Right renal cortex interstitium (tissue), 3 donors: ENCODE measurements at regions not wholly inside any gene's neighbourhood (a gene's known extent, or its start where the extent isn't known, plus 50 kb on each side); places are given as distances from the start of the nearest gene placed in this dataset.

Experiments
- DNase-seq, 3 donors: peaks; one replicate each; pipeline ENCODE4 v3.0.0-alpha.2; 2013; ENCODE audit warnings: low read depth in 3 of 3, low spot score in 2 of 3

GRCh38 chr22:48953103-48953720 lies 874.5 kb downstream of the BRD1 start:
- no peak for DNase-seq

DNA sequence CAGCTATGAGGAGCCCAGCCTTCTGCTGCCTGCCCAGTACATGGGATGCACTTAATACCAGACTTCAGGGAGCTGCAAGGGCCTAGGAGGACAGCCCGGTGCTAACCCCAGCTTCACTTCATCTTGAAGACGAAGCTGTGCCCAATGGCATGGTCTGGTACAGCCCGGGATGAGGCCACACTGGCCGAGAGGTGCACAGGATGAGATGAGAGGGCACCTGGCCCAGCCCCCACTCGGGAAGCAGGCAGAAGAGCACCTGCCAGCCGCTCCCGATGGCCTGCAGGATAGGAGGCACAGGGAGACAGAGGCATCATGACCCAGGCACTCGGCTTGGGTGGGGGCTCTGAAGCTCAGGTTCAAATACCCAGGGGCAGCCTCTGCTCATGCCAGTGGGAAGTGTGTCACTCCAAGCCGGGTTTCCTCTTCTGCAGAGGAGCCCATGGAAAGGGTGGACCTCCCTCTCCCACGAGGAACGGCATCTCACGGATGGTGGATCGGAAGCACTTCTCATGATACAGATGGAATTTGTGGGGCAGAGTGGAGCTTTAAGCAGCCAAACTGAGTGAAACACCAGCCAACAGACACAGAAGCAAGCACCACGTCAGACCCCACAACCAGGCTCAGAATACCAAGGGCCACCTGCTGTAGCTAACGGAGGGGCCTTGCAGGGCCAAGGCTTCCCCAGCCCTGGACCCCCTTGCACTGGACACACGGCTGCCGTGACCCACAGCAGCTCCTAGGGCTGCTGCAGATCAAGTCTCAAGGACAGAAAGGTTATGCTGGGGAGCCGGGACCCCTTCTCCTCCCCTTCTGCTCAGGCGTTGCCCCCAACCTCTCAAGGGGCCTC lies 875.2 kb downstream of the BRD1 start:
- no peak for DNase-seq

DNA sequence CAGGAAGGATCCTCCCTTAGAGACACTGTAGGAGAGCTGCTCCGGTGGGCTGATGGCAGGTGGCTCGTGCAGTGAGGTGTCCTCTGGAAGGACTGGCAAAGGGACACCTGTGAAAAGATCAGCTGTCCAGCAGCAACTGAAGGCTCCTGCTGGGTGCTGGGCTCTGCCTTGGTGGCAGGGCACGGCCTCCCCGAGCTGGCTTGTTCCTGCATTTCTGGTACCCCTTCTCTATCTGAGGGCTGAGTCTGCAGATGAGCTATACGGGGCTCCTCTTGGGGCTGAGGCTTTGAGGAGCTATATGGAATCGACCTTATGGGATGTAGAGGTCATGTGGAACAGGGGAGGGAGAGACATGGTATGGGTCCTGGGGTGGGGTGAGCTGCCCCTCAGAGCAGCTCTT lies 875.8 kb downstream of the BRD1 start:
- no peak for DNase-seq

DNA sequence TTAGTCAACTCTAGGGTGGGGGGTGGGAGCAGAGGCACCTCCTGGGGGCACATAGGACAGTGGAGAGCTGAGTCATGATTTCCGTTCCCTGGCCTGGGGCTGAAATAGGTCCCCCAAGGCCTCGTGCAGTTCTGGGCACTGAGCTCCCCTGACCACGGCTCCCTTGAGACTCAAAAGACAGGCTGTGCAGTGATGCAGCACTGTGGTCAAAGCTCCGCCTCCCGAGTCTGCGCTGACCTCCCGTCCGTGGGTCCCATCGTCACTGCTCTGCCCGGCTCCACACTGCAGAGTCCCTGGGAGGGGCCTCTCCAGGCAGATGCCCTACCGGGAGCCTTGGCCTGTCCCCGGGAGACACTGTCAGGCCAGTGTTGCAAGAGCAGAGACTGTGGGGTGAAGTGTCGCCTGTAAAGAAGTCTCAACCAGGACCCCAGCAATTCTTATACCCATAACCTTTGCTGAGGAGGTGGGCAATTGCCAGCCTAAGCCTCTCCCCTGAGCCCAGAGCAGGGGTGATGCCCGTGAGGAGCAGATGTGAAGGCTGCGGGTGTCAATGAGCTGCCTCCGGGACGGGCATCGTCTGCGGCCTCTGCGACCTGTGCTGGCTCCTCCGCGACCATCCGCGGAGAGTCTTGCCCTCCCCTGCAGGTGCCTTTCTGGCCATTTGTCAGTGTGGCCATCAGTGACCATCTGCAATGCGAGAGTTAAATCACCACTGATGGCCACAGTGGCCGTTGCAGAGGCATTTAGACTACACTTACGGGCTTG lies 877.3 kb downstream of the BRD1 start:
- no peak for DNase-seq

- DNase-seq: no peak
Measured at GRCh38 chr22:48949375-48950149, 878.1 kb downstream of the BRD1 start.

DNA sequence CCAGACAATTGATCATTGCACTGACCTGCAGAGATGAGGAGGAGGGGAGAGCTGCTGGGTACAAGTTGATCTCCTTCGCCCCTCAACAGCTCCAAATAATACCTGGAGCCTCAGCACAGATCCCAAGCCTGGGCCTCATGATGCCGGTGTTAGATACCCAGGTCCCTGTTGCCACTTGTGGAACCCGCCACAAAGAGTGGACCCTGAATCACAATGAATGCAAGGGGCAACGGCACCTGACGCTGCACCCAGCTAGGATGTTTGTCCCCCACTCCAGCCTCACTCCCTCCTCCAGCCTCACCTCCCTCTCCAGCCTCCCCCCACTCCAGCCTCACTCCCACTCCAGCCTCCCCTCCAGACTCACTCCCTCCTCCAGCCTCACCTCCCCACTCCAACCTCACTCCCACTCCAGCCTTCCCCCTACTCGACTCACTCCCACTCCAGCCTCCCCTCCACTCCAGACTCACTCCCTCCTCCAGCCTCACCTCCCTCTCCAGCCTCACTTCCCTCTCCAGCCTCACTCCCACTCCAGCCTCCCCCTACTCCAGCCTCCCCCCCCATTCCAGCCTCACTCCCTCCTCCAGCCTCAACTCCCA lies 879.0 kb downstream of the BRD1 start:
- no peak for DNase-seq

- DNase-seq: no peak
Measured at GRCh38 chr22:48947636-48948035, 880.0 kb downstream of the BRD1 start.

- DNase-seq: no peak
Measured at GRCh38 chr22:48945621-48946458, 881.8 kb downstream of the BRD1 start.

GRCh38 chr22:48944751-48945620 lies 882.7 kb downstream of the BRD1 start:
- DNase-seq: no peak

GRCh38 chr22:48944433-48944750 lies 883.3 kb downstream of the BRD1 start:
- DNase-seq: no peak

GRCh38 chr22:48943567-48944432 lies 883.9 kb downstream of the BRD1 start:
- no peak for DNase-seq

DNA sequence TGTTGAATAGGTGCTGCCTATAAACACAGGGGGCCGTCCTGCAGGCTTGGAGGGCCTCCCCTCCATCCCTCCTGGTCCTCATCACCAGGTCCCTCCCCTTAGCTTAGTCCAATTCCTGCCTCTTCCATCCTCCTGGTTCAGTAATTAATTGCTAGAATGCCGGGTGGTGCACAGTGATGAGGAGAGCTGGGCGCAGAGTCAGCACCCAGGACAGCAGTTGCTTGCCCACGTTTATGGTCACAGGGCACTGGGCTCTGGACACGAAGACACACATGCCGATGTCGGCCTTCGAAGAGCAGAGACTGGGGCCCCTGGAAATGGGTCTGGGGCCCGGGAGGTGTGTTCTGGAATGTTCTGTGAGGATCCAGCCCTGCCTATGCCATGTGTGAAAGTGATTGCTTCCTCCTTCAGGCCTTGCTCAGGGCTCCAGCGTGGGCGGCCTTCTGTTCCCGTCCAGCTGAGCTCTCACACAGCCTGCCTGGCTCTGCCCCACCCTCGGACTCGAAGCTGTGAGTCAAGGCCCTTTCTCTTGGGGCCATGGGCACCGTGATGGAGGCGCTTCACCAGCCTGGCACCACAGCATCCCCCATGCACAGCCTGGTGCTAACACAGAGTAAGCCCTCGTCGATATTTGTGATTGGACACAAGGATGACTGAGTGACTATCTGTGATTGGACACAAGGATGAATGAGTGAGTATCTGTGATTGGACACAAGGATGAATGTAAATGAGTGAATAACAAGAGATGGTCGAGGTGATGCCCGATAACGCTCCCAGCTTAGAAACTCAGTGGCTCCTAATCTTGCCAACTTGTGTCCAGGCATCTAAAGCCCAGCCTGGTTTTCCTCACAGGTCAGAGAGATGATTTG lies 884.7 kb downstream of the BRD1 start:
- no peak for DNase-seq

DNA sequence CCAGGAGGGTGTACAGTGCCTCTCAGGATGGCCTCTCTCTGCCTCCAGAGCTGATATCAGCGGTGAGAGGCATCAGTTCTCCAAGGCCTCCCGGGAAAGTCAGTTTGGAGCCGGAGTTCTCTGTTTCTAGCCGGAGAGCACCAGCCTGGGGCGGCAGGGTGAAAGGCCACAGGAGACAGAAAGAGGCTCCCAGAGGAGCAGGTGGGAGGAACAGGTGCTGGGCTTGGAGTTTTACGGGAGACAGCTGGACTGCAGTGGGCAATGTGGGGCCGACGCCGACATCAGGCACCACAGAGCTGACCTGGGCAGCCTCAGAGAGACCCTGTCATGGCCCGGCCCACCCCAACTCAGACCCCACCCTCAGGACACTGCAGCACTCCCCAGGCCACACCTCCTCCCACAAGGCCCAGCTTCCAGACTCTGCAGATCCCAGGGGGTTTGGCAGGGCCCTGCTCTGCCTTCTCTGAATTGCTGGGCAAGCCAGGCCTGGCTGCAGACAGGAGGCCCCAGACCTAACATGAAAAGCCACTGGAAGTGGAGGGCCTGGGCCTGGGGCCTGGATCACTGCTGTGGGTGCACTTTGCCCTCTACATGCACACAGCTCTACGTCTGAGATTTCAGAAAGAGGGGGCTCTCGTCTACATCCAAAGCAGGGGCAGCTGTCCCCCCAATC lies 885.6 kb downstream of the BRD1 start:
- DNase-seq: no peak

DNA sequence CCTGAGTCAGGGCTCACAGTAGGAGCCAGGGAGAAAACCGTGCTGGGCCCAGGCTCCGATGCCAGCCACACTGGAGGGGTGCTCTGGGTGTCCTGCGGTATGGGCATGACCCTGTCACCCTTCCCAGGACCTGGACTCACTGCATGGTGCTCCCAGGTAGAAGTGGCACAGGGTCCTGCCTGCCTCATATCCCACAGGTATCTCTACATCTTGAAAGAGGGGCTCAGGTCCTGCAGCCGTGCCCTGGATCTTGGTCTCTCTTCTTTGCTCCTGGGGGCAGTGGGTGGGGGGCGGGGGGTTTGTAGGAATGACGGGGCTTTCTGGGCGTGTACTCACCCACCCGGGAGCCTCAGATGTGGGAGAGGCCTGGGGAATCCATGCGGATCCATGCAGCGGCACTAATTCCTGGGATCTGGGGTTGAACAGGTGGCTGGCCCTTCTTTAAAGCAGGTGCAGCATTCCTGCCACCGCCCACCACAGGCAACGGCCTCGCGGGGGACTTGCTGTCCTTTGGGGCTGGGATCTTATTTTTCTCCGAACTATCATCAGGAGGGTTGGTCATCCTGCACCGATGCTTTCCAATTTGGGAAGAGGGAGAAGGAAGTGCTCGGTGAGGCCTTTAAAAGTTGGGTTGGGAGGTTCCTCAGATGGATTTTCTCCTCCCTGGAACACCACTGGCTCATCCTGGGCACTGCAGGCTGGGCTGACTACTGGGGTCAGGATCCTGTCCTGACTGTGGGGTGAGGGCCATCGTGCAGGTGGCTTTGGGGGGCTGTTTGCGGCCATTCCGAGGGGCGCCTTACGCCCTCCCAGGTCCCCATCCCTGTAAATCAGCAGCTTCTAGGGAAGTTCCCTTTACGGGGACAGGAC lies 886.4 kb downstream of the BRD1 start:
- no peak for DNase-seq

DNA sequence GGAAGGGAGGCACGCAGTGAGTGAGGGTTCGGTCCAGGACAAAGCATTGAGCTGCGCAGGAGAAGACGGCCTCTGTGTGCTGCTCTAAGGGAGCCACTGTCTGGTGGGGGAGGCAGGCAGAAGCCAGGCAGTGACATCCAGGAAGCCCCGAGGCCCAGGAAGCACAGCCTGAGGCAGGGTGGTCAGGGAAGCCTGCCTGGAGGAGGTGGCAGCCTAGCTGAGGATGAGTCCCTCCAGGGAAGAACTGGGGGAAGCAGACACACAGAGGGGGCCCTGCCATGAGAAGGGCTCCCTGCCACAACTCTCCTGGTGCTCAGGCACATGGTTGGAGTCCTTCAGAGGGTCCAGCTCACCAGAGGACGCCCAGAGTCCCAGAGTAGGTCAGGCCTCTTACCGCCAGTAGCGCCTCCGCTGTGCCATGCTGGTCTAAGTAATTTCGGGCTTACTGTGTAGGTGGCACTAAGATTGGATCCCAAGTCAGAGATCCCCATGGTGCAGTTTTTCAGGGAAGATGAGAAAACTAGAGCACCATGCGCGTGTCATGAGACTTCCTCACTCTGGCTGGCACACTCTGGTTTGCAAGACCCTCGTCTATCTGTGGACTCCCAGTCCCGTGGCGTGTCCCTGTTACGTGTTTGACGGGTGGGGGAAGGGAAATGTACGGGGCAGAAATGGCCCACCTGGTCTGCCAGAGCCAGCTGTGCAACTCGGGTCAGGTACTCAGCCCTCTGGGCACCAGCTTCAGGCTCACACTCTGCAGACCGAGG lies 887.2 kb downstream of the BRD1 start:
- no peak for DNase-seq
